Ovary (tissue), 3 donors: ENCODE measurements at regions not wholly inside any gene's neighbourhood (a gene's known extent, or its start where the extent isn't known, plus 50 kb on each side); places are given as distances from the start of the nearest gene placed in this dataset.

ENCODE experiments used
- EP300 ChIP-seq: sonication (generic); formaldehyde crosslinking; IDR thresholded peaks from one replicate; pipeline ENCODE4 v1.6.1; 2017; ENCODE audit warnings: antibody characterized with exemption
- POLR2A ChIP-seq: fragments of 450-650 bp; IDR thresholded peaks from one replicate; pipeline ENCODE4 v1.6.1; 2017; ENCODE audit warnings: antibody characterized with exemption, mild to moderate bottlenecking, moderate library complexity
- TF ChIP-seq, protein P1 (sequence below), 3 donors: fragments of 450-650 bp in 2 of 3; fragments of 200-600 bp in 1 of 3; IDR thresholded peaks; one replicate each; pipeline versions ENCODE4 v1.5.1 to v1.8.0; 2016 to 2022; ENCODE audit warnings: antibody characterized with exemption in 3 of 3, mild to moderate bottlenecking in 1 of 3
- donor health status: DM: no; HTN: no; CAD: no.

DNA sequence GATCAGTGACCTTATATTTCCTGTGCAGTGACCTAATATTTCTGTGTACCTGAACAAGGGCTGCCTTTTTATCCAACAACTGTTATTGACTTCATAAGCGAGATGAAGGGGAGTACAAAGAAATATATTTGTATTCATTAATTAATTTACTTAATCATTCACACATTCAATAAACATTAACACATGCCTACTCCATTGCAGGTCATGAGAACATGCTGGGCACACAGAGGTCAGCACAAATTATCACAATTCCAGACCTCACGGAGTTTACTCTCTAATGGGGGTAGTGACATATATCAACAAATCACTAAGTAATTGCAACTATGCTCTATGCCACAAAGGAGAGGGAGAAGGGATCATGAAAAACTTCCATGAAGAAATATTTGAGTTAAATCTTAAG lies 614.6 kb downstream of the TOX3 start:
- TF ChIP-seq, protein P1, sequence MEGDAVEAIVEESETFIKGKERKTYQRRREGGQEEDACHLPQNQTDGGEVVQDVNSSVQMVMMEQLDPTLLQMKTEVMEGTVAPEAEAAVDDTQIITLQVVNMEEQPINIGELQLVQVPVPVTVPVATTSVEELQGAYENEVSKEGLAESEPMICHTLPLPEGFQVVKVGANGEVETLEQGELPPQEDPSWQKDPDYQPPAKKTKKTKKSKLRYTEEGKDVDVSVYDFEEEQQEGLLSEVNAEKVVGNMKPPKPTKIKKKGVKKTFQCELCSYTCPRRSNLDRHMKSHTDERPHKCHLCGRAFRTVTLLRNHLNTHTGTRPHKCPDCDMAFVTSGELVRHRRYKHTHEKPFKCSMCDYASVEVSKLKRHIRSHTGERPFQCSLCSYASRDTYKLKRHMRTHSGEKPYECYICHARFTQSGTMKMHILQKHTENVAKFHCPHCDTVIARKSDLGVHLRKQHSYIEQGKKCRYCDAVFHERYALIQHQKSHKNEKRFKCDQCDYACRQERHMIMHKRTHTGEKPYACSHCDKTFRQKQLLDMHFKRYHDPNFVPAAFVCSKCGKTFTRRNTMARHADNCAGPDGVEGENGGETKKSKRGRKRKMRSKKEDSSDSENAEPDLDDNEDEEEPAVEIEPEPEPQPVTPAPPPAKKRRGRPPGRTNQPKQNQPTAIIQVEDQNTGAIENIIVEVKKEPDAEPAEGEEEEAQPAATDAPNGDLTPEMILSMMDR (IDR thresholded peaks at IDR 0.05): no peak
- TF ChIP-seq POLR2A: no peak
- no peak for TF ChIP-seq EP300
